Pancreas (tissue), 10 donors: ENCODE measurements at regions not wholly inside any gene's neighbourhood (a gene's known extent, or its start where the extent isn't known, plus 50 kb on each side); places are given as distances from the start of the nearest gene placed in this dataset.

Experiments used
- ATAC-seq, 4 donors: fragments of 200-7000 bp; cut with Tn5 transposase; one replicate each; pipeline versions ENCODE4 v1.8.0 to v1.9.1; 2020; ENCODE audit warnings: mild to moderate bottlenecking in 4 of 4, moderate library complexity in 4 of 4
- DNase-seq, 6 donors: peaks; one replicate each; pipeline ENCODE4 v3.0.0-alpha.2; 2020
- FAIRE-seq: peaks from 2 replicates; lab custom pipeline; 2012; peaks lifted over from hg19 to GRCh38; lab: Jason Lieb, UNC
- H3K27ac ChIP-seq, 4 donors: fragments of 200-600 bp; sonication (generic); 1 replicate in 3 of 4; 2 replicates in 1 of 4; pipeline versions ENCODE4 v1.5.0 to v1.8.0; 2020
- H3K27me3 ChIP-seq, 4 donors: fragments of 200-600 bp; one replicate each; pipeline ENCODE4 v1.8.0; 2021
- H3K36me3 ChIP-seq, 3 donors: fragments of 200-600 bp; sonication (generic) in 1 of 3; one replicate each; pipeline versions ENCODE4 v1.5.0 to v1.8.0; 2020 to 2021
- H3K4me1 ChIP-seq, 3 donors: fragments of 200-600 bp; one replicate each; pipeline ENCODE4 v1.8.0; 2021
- H3K4me3 ChIP-seq, 4 donors: fragments of 200-600 bp; sonication (generic) in 2 of 4; one replicate each; pipeline versions ENCODE4 v1.5.0 to v1.8.0; 2020 to 2021
- H3K9me3 ChIP-seq, 4 donors: fragments of 200-600 bp; one replicate each; pipeline ENCODE4 v1.8.0; 2021
- WGBS, 2 donors: extraction: QIAGEN DNeasy Blood & Tissue Kit; methylation state at CpG; one replicate each; pipeline ENCODE4 v1.1.7; 2013; 5-methylcytosine and 5-hydroxymethylcytosine counted together
- intact Hi-C, 3 donors: fragments of 100-400 bp; cut with DNase I; formaldehyde crosslinking; loops; one replicate each; pipeline versions ENCODE4 v1.11.1 to v1.14.2; 2022
- TF ChIP-seq, protein P1 (sequence below), 4 donors: fragments of 200-600 bp; sonication (generic) in 3 of 4; IDR thresholded peaks; one replicate each; pipeline versions ENCODE4 v1.5.0 to v1.8.0; 2021; ENCODE audit warnings: antibody characterized with exemption in 4 of 4
- donor health status: healthy with polysubstance abuse.
- donor health status: DM: no; HTN: no; CAD: no; lungs with moderate emphysema.
- donor health status: DM: no; HTN: no; CAD: no.
- donor health status: control.
- donor health status: control.
- donor health status: Bipolar disorder and iron deficiency.
- donor health status: DM: yes; HTN: yes; CAD: no.
- donor health status: DM: no; HTN: no; CAD: no.
- donor health status: DM: no; HTN: no; CAD: no.
- donor health status: DM: yes; HTN: yes; CAD: no.

DNA sequence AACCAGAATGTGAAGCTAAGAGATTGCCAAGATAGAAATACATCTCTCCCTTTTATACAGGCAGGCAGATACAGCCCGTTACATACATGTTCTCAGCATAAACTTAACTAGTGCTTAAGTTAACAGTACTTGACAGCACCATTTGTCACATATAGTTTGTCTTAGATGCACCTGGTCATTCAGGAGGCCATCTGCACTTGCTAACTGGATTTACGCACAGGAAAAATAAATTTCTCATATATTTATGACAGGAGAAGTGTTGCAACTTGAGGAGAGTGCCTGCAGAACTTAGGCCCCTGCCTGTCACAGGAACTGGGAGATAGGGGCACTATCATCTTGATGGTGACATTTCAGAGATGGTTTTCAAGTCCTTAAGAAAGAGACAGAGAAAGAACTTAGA lies 1462.1 kb upstream of the CDH9 start:
- TF ChIP-seq, protein P1, sequence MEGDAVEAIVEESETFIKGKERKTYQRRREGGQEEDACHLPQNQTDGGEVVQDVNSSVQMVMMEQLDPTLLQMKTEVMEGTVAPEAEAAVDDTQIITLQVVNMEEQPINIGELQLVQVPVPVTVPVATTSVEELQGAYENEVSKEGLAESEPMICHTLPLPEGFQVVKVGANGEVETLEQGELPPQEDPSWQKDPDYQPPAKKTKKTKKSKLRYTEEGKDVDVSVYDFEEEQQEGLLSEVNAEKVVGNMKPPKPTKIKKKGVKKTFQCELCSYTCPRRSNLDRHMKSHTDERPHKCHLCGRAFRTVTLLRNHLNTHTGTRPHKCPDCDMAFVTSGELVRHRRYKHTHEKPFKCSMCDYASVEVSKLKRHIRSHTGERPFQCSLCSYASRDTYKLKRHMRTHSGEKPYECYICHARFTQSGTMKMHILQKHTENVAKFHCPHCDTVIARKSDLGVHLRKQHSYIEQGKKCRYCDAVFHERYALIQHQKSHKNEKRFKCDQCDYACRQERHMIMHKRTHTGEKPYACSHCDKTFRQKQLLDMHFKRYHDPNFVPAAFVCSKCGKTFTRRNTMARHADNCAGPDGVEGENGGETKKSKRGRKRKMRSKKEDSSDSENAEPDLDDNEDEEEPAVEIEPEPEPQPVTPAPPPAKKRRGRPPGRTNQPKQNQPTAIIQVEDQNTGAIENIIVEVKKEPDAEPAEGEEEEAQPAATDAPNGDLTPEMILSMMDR (IDR thresholded peaks at IDR 0.05), result no peak
- DNase-seq (no peak), FAIRE-seq (no peak), ATAC-seq (no peak)
- no peaks in the 10 kb centered on the region for H3K27me3 ChIP-seq
- intact Hi-C loops, result no loop called here
- H3K9me3 ChIP-seq, result no peaks in the 10 kb centered on the region
- no peaks in the 10 kb centered on the region for H3K36me3 ChIP-seq
- 44 to 49% methylated on average over 2 of the region's 2 CpGs for WGBS, 2 donors
- no peak overlapping the region for H3K27ac ChIP-seq
- H3K4me1 ChIP-seq, result no peaks in the 10 kb centered on the region
- no peak overlapping the region for H3K4me3 ChIP-seq

DNA sequence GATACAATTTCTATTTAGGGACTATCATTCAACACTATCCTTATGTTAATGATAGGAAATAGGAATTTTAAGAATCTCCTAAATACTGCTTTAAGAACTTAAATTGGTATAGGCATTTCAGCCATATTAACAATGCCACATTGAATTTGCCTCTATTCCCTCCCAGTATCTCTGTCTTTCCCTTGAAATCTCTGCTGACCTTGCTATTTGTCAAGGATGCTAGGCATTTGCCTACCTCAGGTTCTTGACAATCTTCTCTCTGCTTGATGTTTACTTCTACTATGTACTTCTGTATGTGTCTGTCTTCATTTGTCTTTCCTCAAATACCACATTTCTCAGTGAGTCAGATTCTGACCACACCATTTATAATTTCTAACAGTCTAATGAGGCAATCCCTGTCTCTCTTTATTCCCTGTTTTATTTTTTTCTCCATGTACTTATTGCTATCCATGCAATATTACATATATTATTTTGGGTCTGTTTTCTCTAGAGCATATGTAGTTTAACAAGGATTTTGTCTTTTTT lies 1461.4 kb upstream of the CDH9 start:
- ATAC-seq, result no peak
- H3K27ac ChIP-seq, result no peak overlapping the region
- TF ChIP-seq, protein P1 (IDR thresholded peaks at IDR 0.05), result no peak
- no peak for FAIRE-seq
- no peaks in the 10 kb centered on the region for H3K4me1 ChIP-seq
- no peak for DNase-seq
- no peak overlapping the region for H3K4me3 ChIP-seq
- H3K27me3 ChIP-seq, result no peaks in the 10 kb centered on the region
- no peaks in the 10 kb centered on the region for H3K36me3 ChIP-seq
- no peaks in the 10 kb centered on the region for H3K9me3 ChIP-seq
- intact Hi-C loops, result no loop called here

DNA sequence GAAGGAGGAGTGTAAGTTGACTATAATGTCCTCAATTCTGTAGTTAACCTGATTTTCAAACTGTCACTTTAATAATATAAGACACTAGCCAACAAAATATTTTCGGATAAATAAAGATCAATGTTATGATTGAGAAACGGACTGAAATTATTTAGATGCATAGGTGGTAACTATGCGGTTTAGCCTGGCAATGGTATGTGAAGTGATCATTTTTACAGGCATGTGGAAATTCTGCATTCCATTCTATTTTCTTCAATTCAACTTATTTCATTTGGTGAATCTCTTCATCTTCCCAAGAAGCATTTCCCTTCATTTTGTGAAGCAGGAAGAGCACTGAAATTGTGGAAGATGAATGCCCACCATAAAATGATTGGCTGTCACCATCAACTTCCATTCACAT lies 1457.5 kb upstream of the CDH9 start:
- Histone ChIP-seq H3K4me3 (no peak overlapping the region), H3K9me3 (no peaks in the 10 kb centered on the region), H3K4me1 (no peaks in the 10 kb centered on the region), H3K36me3 (no peaks in the 10 kb centered on the region), H3K27ac (no peak overlapping the region), H3K27me3 (no peaks in the 10 kb centered on the region)
- ATAC-seq (no peak), FAIRE-seq (no peak), DNase-seq (no peak)
- TF ChIP-seq, protein P1 (IDR thresholded peaks at IDR 0.05), result no peak
- intact Hi-C loops, result no loop called here
- WGBS, 2 donors, result 29 to 38% methylated on average over 3 of the region's 3 CpGs

DNA sequence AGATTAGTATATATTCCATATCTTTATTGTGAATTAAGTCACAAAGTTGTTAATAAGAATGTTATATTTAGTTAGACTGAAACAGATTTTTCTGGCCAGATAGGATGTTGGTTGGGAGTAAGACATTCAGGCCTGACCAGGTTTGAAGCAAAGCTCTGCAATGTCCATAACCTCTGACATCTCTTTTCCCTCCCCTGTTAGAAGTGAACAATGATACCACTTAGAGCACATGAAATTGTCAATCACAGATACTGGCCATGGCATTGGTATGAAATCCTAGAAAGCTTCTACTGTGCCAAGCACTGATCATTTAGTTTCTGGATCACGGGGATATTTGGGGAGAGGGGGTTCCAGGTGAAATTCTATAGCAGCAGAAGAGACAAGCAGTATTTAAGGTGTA lies 1455.1 kb upstream of the CDH9 start:
- TF ChIP-seq, protein P1 (IDR thresholded peaks at IDR 0.05), result no peak
- H3K4me3 ChIP-seq, result no peak overlapping the region
- no peak overlapping the region for H3K27ac ChIP-seq
- ATAC-seq (no peak), FAIRE-seq (no peak), DNase-seq (no peak)
- no peaks in the 10 kb centered on the region for H3K36me3 ChIP-seq
- intact Hi-C loops, result no loop called here
- no peaks in the 10 kb centered on the region for H3K4me1 ChIP-seq
- H3K27me3 ChIP-seq, result no peaks in the 10 kb centered on the region
- WGBS, 2 donors, result 63 to 65% methylated on average over 1 of the region's 1 CpG
- H3K9me3 ChIP-seq, result no peaks in the 10 kb centered on the region

DNA sequence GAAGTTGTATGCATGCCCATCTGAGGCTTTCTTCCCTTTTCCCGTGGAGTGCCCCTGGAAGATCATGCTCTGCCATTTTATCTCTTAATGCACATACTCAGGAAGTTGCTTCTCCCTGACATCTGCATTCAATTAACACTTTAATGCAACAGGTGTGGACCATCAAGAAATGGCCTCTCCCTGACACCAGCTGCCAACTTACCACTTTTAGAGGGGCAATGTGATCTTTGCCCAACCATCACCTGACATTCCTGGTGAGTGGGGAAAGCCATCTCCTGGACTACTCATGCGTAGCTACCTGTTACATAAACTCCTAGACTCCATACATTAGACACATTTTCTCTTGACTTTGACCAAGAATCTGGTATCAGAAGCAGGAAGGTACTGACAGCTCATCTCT lies 1450.4 kb upstream of the CDH9 start:
- DNase-seq (no peak), FAIRE-seq (no peak), ATAC-seq (no peak)
- intact Hi-C loops, result no loop called here
- H3K27ac ChIP-seq, result no peak overlapping the region
- H3K9me3 ChIP-seq, result no peaks in the 10 kb centered on the region
- H3K36me3 ChIP-seq, result no peaks in the 10 kb centered on the region
- TF ChIP-seq, protein P1 (IDR thresholded peaks at IDR 0.05), result no peak
- WGBS, 2 donors, result 40 to 65% methylated on average over 2 of the region's 2 CpGs
- no peaks in the 10 kb centered on the region for H3K4me1 ChIP-seq
- no peak overlapping the region for H3K4me3 ChIP-seq
- H3K27me3 ChIP-seq, result no peaks in the 10 kb centered on the region
